ENCODE measurements at regions not wholly inside any gene's neighbourhood (a gene's known extent, or its start where the extent isn't known, plus 50 kb on each side); places are given as distances from the start of the nearest gene placed in this dataset.

DNA sequence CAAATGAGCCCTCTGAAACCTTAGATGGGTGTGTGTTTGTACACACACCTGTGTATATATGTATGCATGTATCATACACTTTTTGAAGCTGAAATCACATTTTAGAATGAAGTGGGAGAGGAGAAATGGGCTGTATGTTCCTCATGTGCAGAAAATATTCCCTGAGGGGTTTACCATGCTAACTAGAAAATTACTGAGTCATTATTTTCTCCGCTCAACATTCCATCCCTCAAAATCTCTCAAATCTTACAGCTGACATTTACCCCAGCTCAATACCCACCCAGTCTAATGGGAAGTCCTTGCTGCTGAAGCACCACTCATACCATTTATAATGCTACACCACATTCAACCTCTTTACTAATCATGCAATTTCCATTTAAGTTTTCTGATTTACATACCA lies 138.6 kb downstream of the P2RY1 start:
- no peaks in the 10 kb centered on the region for H4K20me1 ChIP-seq (ENCODE audit: control insufficient read depth, insufficient read depth, low read length, poor library complexity, severe bottlenecking)
- Mint-ChIP-seq H3K27ac (no peak overlapping the region), H3K4me1 (no peaks in the 10 kb centered on the region), H3K4me3 (no peak overlapping the region), H3K27me3 (peaks cover 5% of the 10 kb centered on the region), H3K9me3 (ENCODE audit: insufficient read depth) (no peaks in the 10 kb centered on the region)
- H3K4me3 ChIP-seq (ENCODE audit: control extremely low read depth in 1 of 5, extremely low read depth in 1 of 5, insufficient read depth in 1 of 5, low read depth in 2 of 5, low read length in 4 of 5): no peak overlapping the region
- no peaks in the 10 kb centered on the region for H3K4me1 ChIP-seq (ENCODE audit: control insufficient read depth in 2 of 2, insufficient read depth in 2 of 2, low read length in 2 of 2)
- H3K27ac ChIP-seq (ENCODE audit: low read length in 2 of 2): no peak overlapping the region
- TF ChIP-seq, protein P1, sequence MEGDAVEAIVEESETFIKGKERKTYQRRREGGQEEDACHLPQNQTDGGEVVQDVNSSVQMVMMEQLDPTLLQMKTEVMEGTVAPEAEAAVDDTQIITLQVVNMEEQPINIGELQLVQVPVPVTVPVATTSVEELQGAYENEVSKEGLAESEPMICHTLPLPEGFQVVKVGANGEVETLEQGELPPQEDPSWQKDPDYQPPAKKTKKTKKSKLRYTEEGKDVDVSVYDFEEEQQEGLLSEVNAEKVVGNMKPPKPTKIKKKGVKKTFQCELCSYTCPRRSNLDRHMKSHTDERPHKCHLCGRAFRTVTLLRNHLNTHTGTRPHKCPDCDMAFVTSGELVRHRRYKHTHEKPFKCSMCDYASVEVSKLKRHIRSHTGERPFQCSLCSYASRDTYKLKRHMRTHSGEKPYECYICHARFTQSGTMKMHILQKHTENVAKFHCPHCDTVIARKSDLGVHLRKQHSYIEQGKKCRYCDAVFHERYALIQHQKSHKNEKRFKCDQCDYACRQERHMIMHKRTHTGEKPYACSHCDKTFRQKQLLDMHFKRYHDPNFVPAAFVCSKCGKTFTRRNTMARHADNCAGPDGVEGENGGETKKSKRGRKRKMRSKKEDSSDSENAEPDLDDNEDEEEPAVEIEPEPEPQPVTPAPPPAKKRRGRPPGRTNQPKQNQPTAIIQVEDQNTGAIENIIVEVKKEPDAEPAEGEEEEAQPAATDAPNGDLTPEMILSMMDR (IDR thresholded peaks at IDR 0.05): no peak
- no peak for TF ChIP-seq EZH2 (IDR thresholded peaks at IDR 0.05; ENCODE audit: borderline replicate concordance, insufficient read depth, low read depth, low read length, poor library complexity, severe bottlenecking)
- no peak overlapping the region for H3K4me2 ChIP-seq (replicated peaks; ENCODE audit: low read depth, low read length, poor library complexity, severe bottlenecking)
- DNase-seq: no peak
- no peaks in the 10 kb centered on the region for H3K27me3 ChIP-seq (replicated peaks in 1 of 4; ENCODE audit: control extremely low read depth in 1 of 4, control insufficient read depth in 3 of 4, insufficient read depth in 4 of 4, low read length in 3 of 4)
- H3K9me3 ChIP-seq (ENCODE audit: control extremely low read depth in 1 of 3, control insufficient read depth in 2 of 3, insufficient read depth in 1 of 3, low read length in 2 of 3): no peaks in the 10 kb centered on the region
- H3K9ac ChIP-seq (ENCODE audit: low read length): no peak overlapping the region
- no peaks in the 10 kb centered on the region for H3K36me3 ChIP-seq (replicated peaks in 1 of 2; ENCODE audit: control extremely low read depth in 1 of 2, control insufficient read depth in 1 of 2, extremely low read depth in 1 of 2, insufficient read depth in 2 of 2, low read length in 1 of 2)
- ChIA-PET CTCF (no interaction called here), POLR2A (no interaction called here)
- intact Hi-C loops (cut with micrococcal nuclease): no loop called here
- H2AFZ ChIP-seq (ENCODE audit: insufficient read depth, low read depth, low read length, poor library complexity, severe bottlenecking): no peak overlapping the region
- 80% methylated on average over 1 of the region's 1 CpG for WGBS (ENCODE audit: insufficient coverage)
- no peaks in the 10 kb centered on the region for H3K79me2 ChIP-seq (ENCODE audit: control insufficient read depth, insufficient read depth, low read length)
- no peak for ATAC-seq (ENCODE audit: low read depth)

DNA sequence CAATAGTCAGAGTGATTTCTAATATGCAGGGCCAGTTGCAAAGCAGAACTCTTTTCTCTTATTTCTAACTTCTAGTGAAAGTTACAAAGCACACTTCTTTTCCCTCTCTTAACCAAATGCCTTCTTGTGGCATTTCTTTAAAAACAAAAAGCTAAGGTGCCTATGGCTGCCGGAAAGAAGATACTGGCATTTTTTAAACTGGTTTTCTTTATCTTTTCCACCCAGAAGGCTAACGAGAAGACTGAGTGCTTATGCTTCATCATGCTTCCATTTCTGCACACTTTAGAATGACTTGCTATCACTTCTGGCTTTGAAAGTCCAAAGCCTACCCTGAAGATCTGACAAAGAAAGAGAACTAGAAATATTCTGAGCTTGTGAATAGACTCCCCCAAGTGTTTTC lies 141.3 kb downstream of the P2RY1 start:
- intact Hi-C loops (cut with micrococcal nuclease): no loop called here
- no peaks in the 10 kb centered on the region for H3K9me3 Mint-ChIP-seq (ENCODE audit: insufficient read depth)
- H2AFZ ChIP-seq (ENCODE audit: insufficient read depth, low read depth, low read length, poor library complexity, severe bottlenecking): no peak overlapping the region
- H3K4me3 ChIP-seq (ENCODE audit: control extremely low read depth in 1 of 5, extremely low read depth in 1 of 5, insufficient read depth in 1 of 5, low read depth in 2 of 5, low read length in 4 of 5): no peak overlapping the region
- no peaks in the 10 kb centered on the region for H3K36me3 ChIP-seq (replicated peaks in 1 of 2; ENCODE audit: control extremely low read depth in 1 of 2, control insufficient read depth in 1 of 2, extremely low read depth in 1 of 2, insufficient read depth in 2 of 2, low read length in 1 of 2)
- H3K27ac Mint-ChIP-seq: no peak overlapping the region
- peaks cover 12% of the 10 kb centered on the region for H3K27me3 Mint-ChIP-seq
- no peak for TF ChIP-seq EZH2 (IDR thresholded peaks at IDR 0.05; ENCODE audit: borderline replicate concordance, insufficient read depth, low read depth, low read length, poor library complexity, severe bottlenecking)
- TF ChIP-seq, protein P1 (IDR thresholded peaks at IDR 0.05): no peak
- H3K9ac ChIP-seq (ENCODE audit: low read length): no peak overlapping the region
- H3K79me2 ChIP-seq (ENCODE audit: control insufficient read depth, insufficient read depth, low read length): no peaks in the 10 kb centered on the region
- DNase-seq (no peak), ATAC-seq (ENCODE audit: low read depth) (no peak)
- H3K4me2 ChIP-seq (replicated peaks; ENCODE audit: low read depth, low read length, poor library complexity, severe bottlenecking): no peak overlapping the region
- H3K27me3 ChIP-seq (replicated peaks in 1 of 4; ENCODE audit: control extremely low read depth in 1 of 4, control insufficient read depth in 3 of 4, insufficient read depth in 4 of 4, low read length in 3 of 4): no peaks in the 10 kb centered on the region
- POLR2A ChIA-PET: no interaction called here
- H3K4me1 Mint-ChIP-seq: no peaks in the 10 kb centered on the region
- WGBS (ENCODE audit: insufficient coverage): 50% methylated on average over 1 of the region's 2 CpGs
- CTCF ChIA-PET: no interaction called here
- H3K4me3 Mint-ChIP-seq: no peak overlapping the region
- no peaks in the 10 kb centered on the region for H3K9me3 ChIP-seq (ENCODE audit: control extremely low read depth in 1 of 3, control insufficient read depth in 2 of 3, insufficient read depth in 1 of 3, low read length in 2 of 3)
- H3K27ac ChIP-seq (ENCODE audit: low read length in 2 of 2): no peak overlapping the region
- no peaks in the 10 kb centered on the region for H3K4me1 ChIP-seq (ENCODE audit: control insufficient read depth in 2 of 2, insufficient read depth in 2 of 2, low read length in 2 of 2)
- H4K20me1 ChIP-seq (ENCODE audit: control insufficient read depth, insufficient read depth, low read length, poor library complexity, severe bottlenecking): no peaks in the 10 kb centered on the region
